HG03060 (cell line): ENCODE measurements at regions not wholly inside any gene's neighbourhood (a gene's known extent, or its start where the extent isn't known, plus 50 kb on each side); places are given as distances from the start of the nearest gene placed in this dataset.

ENCODE experiments used
- ATAC-seq: cut with Tn5 transposase; IDR thresholded peaks from one replicate; pipeline ENCODE4 v1.9.1; 2021; ENCODE audit warnings: low read depth, moderate number of reproducible peaks; ENCODE audit not compliant: unreplicated experiment

DNA sequence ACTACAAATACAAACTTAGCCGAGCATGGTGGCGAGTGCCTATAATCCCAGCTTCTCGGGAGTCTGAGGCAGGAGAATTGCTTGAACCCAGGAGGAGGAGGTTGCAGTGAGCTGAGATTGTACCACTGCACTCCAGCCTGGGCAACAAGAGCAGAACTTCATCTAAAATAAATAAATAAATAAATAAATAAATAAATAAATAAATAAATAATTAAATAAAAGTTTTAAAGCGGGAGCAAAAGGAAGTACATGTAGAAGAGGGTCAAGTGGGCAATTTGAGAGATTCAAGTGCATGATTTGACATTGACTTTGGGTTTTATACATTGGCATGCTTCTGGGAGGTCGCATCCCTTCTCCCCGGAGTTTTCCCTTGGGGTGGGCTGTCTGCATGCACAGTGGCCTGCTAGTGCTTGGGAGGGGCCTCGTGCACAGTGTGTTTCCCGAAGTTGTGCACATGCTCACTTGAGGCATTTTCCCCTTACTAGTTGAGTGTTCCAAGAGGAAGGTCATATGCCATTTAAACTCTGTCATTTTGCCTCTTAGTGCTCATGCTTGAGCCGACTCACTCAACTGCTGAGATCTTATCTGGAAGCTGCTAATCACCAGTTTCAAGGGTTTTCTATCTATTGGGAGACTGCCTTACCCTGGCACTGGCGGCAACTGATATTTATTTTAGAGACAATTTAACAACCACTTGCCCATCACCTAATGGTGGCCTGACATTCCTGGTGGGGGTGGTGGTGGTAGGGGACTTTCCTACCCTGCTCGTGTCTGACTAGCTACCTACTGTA lies 193.2 kb upstream of the MPHOSPH6 start:
- ATAC-seq: no peak

DNA sequence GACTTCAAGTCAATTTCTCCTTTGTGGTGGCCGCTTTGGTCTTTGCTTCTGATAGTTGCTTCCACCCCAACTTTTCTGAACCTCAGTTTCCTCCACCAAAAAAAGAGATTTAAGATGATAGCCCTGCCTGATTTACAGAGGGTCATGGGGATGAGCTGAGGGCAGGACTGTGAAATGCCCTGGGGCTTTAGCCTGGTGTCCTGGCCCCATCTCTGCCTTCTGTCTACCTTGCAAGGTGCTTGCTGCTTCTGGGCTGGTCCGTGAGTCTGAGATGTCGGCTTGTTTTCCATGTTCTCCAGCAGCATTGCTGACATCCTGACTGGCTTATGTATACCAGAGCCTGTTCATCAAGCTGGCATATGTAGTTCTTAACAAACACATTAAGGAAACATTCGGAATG lies 191.9 kb upstream of the MPHOSPH6 start:
- ATAC-seq: no peak

- ATAC-seq: no peak
These were observed 190.2 kb upstream of the MPHOSPH6 start for GRCh38 chr16:82360024-82360783.

DNA sequence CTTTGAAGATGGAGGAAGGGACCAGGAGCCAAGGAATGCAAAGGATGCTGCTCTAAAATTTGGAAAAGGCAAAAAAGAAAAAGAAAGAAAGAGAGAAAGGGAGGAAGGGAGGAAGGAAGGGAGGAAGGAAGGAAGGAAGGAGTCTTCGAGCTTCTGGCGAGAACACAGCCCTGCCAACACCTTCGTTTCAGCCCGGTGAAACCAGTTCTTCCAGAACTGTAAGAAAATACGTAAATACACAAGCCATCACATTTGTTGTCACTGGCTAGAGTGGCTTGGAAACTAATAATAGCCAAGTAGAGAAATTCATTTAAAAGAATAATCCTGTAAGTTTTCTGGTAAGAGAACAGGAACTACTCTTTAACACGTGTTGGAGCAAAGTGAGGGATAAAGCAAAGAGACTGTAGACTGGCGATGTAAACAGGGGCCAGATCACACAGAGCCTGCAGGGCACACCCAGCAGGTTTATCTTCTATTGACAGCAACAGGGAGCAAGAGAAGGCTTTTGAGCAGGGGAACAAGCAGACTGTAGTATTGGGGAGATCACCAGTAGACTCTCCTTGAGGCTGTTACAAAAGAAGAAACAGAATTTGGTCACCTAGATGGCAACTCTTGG lies 188.7 kb upstream of the MPHOSPH6 start:
- no peak for ATAC-seq

- ATAC-seq: no peak
These were observed 188.1 kb upstream of the MPHOSPH6 start for GRCh38 chr16:82358161-82358560.

- no peak for ATAC-seq
These were observed 187.2 kb upstream of the MPHOSPH6 start for GRCh38 chr16:82357237-82357636.

GRCh38 chr16:82350560-82350959 lies 180.5 kb upstream of the MPHOSPH6 start:
- no peak for ATAC-seq

GRCh38 chr16:82345318-82345717 lies 175.3 kb upstream of the MPHOSPH6 start:
- no peak for ATAC-seq

GRCh38 chr16:82344157-82344556 lies 174.1 kb upstream of the MPHOSPH6 start:
- no peak for ATAC-seq

DNA sequence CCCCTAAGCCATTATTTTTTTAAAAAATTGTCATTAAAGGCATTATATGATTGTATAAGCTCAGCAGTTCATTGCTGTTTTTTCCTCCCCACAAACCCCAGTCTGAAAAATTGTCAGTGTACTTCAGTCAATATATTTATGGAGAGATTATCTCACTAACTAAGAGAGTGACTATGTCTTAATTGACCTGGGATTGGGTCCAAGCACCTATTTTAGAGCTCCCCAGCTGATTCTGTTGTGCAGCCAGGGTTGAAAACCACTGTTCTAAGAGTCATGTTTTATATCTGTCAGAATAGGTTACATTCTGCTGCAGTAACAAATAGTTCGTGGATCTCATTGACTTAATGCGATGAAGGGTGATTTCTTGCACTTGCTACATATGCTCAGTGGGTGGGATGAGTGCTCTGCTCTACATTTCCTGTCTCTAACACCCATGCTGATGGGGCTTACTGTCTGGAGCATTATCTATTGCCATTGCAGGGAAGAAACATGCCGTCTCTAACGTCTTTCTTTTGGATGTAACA lies 171.2 kb upstream of the MPHOSPH6 start:
- no peak for ATAC-seq

GRCh38 chr16:82340531-82340930 lies 170.5 kb upstream of the MPHOSPH6 start:
- ATAC-seq: no peak

DNA sequence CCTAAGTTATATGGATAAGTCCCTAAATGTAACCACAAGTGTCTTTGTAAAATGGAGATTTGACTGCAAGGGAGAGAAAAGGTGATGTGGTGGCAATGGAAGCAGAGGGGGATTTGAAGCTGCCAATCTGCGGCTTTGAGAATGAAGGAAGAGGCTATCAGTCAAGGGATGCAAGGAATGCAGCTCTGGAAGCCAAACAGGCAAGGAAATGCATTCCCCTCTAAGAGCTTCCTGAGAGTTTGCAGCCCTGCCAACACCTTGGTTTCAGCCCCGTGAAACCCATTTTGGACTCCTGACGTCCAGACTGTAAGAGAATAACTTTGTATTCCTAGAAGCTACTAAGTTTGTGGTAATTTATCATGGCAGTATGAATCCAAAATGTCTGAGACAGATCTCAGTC lies 167.3 kb upstream of the MPHOSPH6 start:
- no peak for ATAC-seq

- ATAC-seq: no peak
These were observed 162.1 kb upstream of the MPHOSPH6 start for GRCh38 chr16:82331974-82332750.

DNA sequence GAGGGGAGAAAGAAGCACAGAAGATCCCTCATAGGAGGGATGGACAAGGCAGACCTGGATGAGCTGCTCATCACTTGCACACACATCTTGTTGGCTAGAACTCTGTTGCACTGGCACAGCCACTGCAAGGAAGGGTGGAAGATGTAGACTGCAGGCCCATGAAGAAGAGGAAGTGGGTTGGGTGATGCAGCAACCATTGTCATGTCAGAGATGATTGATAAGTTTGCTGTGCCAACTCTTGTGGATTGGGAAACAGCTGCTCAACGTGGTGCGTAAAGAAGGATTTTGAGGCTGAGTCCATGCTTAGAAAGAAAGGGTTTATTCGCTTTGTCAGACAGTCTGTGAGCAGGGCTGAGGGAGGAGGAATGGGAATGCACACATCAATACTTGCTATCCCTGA lies 161.4 kb upstream of the MPHOSPH6 start:
- ATAC-seq: no peak

DNA sequence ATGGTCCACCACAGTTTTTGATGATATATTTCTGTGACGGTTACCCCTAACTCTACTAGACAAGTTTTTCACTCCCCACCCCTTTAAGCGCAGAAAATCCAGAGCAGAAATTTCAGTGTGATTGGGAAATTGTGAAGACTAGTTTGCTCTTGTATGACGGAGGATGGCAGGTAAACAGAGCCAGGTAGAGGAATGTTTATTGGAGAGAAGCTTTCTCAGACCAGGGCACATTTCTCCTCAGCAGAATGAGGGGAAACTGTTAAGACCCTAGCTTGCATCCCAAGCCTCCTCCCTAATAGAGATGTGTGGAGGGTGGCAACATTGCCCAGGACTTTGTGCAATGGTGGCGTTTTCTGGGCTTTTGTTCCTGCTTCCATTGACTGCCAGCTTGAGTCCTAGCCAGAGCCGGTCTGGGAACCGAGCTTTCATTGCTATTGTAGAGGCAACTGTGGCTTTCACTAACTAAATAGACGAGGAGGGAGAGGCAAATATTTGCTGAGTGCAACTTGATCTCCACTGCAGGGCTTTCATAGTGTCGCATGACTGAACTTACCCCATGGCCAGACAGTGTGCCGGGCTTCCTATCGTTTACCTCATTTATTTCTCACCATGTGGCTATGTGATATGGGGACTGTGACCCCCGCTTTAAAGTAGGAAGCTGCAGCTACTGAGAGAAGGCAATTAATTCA lies 159.6 kb upstream of the MPHOSPH6 start:
- no peak for ATAC-seq

DNA sequence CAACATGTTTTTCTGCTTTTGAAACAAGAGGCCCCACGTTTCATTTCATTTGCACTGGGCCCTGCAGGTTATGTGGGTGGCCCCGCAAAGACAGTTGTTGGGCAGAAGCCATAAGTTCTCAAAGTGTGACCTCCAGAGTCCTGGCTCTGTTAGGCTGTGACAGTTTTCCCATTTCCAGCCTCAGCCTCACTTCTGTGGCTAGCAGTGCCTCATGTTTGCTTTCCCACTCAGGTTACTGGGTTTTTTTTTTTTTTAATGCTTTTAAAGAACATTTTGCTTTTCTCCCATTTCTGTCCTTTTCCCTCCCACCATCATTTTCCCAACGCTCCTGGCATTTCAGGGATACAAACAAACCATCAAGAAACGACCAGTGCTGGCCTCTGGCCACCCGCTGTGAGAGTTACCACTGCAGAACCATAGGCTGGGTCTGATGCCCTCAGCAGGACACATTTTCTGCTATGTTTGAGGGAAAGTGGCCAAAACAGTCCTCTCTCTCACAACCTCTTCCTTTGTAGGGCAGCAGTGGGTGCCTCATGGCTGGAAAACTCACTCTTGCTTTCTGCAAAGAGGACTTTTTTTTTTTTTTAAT lies 159.0 kb upstream of the MPHOSPH6 start:
- no peak for ATAC-seq

- ATAC-seq: no peak
These were observed 153.1 kb upstream of the MPHOSPH6 start for GRCh38 chr16:82323171-82323570.

DNA sequence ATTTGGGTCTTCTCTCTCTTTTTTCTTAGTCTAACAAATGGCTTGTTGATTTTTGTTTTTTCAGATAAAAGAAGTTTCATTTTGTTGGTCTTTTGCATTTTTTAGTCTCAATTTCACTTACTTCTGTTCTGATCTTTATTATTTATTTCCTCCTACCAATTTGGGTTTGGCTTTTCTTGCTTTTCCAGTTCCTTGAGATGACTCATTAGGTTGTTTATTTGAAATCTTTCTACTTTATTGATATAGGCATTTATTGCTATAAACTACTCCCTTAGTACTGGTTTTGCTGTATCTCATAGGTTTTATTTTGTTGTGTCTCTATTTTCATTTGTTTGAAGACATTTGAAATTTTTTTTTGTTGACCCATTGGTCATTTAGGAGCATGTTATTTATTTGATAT lies 152.2 kb upstream of the MPHOSPH6 start:
- ATAC-seq: no peak

GRCh38 chr16:82319038-82319437 lies 149.0 kb upstream of the MPHOSPH6 start:
- ATAC-seq: no peak
